ENCODE measurements at regions not wholly inside any gene's neighbourhood (a gene's known extent, or its start where the extent isn't known, plus 50 kb on each side); places are given as distances from the start of the nearest gene placed in this dataset.

GRCh38 chr13:44224450-44225149 is 149.0 kb upstream of the SERP2 start:
- TF ChIP-seq CTCF (conservative IDR thresholded peaks at IDR 0.05 in 1 of 2, IDR thresholded peaks at IDR 0.05 in 1 of 2; ENCODE audit: extremely low read depth in 1 of 2, insufficient read depth in 1 of 2, low read depth in 1 of 2, low read length in 2 of 2) (no peak), EZH2 (IDR thresholded peaks at IDR 0.05; ENCODE audit: borderline replicate concordance, low read length) (no peak)

Measured in mammary epithelial cell (primary cell).